SKM-1 (cell line): ENCODE measurements at regions not wholly inside any gene's neighbourhood (a gene's known extent, or its start where the extent isn't known, plus 50 kb on each side); places are given as distances from the start of the nearest gene placed in this dataset.

Source experiments
- DNase-seq: peaks from one replicate; lab custom pipeline; 2025; ENCODE audit not compliant: unreplicated experiment; lab: John Stamatoyannopoulos, UW

GRCh38 chr4:129668092-129668491 is 572.1 kb downstream of the C4orf33 start:
- DNase-seq: no peak

GRCh38 chr4:129672941-129673340 is 577.0 kb downstream of the C4orf33 start:
- DNase-seq: no peak

GRCh38 chr4:129675036-129675435 is 579.1 kb downstream of the C4orf33 start:
- DNase-seq: no peak

- DNase-seq: no peak
Measured at GRCh38 chr4:129676934-129677333, 581.0 kb downstream of the C4orf33 start.

GRCh38 chr4:129682586-129682985 is 586.6 kb downstream of the C4orf33 start:
- DNase-seq: no peak

- no peak for DNase-seq
Measured at GRCh38 chr4:129707949-129708348, 612.0 kb downstream of the C4orf33 start.

- no peak for DNase-seq
Measured at GRCh38 chr4:129708784-129709183, 612.8 kb downstream of the C4orf33 start.

- DNase-seq: no peak
Measured at GRCh38 chr4:129738175-129738574, 642.2 kb downstream of the C4orf33 start.

- no peak for DNase-seq
Measured at GRCh38 chr4:129747756-129748155, 651.8 kb downstream of the C4orf33 start.

- no peak for DNase-seq
Measured at GRCh38 chr4:129748991-129749390, 653.0 kb downstream of the C4orf33 start.

GRCh38 chr4:129751646-129752045 is 655.7 kb downstream of the C4orf33 start:
- no peak for DNase-seq

- no peak for DNase-seq
Measured at GRCh38 chr4:129783596-129783995, 687.6 kb downstream of the C4orf33 start.

- DNase-seq: no peak
Measured at GRCh38 chr4:129788486-129788885, 692.5 kb downstream of the C4orf33 start.

- DNase-seq: no peak
Measured at GRCh38 chr4:129804461-129804981, 708.6 kb downstream of the C4orf33 start.

- DNase-seq: no peak
Measured at GRCh38 chr4:129806986-129807385, 711.0 kb downstream of the C4orf33 start.

- no peak for DNase-seq
Measured at GRCh38 chr4:129808242-129808641, 712.3 kb downstream of the C4orf33 start.

- DNase-seq: no peak
Measured at GRCh38 chr4:129821073-129821472, 725.1 kb downstream of the C4orf33 start.

- no peak for DNase-seq
Measured at GRCh38 chr4:129821963-129822362, 726.0 kb downstream of the C4orf33 start.

- DNase-seq: no peak
Measured at GRCh38 chr4:129822701-129823100, 726.7 kb downstream of the C4orf33 start.

GRCh38 chr4:129823105-129823504 is 727.2 kb downstream of the C4orf33 start:
- DNase-seq: no peak

- DNase-seq: no peak
Measured at GRCh38 chr4:129829373-129829772, 733.4 kb downstream of the C4orf33 start.

- DNase-seq: no peak
Measured at GRCh38 chr4:129839687-129840086, 743.7 kb downstream of the C4orf33 start.

- DNase-seq: no peak
Measured at GRCh38 chr4:129842096-129842495, 746.1 kb downstream of the C4orf33 start.

GRCh38 chr4:129852434-129852833 is 756.5 kb downstream of the C4orf33 start:
- DNase-seq: no peak
